Tibial nerve (tissue), 4 donors: ENCODE measurements at regions not wholly inside any gene's neighbourhood (a gene's known extent, or its start where the extent isn't known, plus 50 kb on each side); places are given as distances from the start of the nearest gene placed in this dataset.

Source experiments
- DNase-seq, 2 donors: peaks; one replicate each; pipeline ENCODE4 v3.0.0-alpha.2; 2019; ENCODE audit warnings: low spot score in 2 of 2
- H3K27ac ChIP-seq, 4 donors: fragments of 200-600 bp; sonication (generic) in 3 of 4; one replicate each; pipeline ENCODE4 v1.5.1; 2017 to 2019; ENCODE audit warnings: mild to moderate bottlenecking in 1 of 4
- H3K27me3 ChIP-seq, 2 donors: fragments of 200-600 bp; sonication (generic) in 1 of 2; one replicate each; pipeline versions ENCODE4 v1.5.1 to v1.6.0; 2017 to 2019
- H3K36me3 ChIP-seq, 3 donors: fragments of 200-600 bp; sonication (generic); one replicate each; pipeline ENCODE4 v1.5.1; 2018 to 2019
- H3K4me1 ChIP-seq, 4 donors: fragments of 200-600 bp; sonication (generic) in 3 of 4; one replicate each; pipeline ENCODE4 v1.5.1; 2017 to 2019
- H3K4me3 ChIP-seq, 4 donors: fragments of 200-600 bp; sonication (generic) in 3 of 4; one replicate each; pipeline ENCODE4 v1.5.1; 2017 to 2019; ENCODE audit warnings: mild to moderate bottlenecking in 1 of 4, moderate library complexity in 1 of 4
- H3K9me3 ChIP-seq, 4 donors: fragments of 200-600 bp; sonication (generic) in 3 of 4; one replicate each; pipeline ENCODE4 v1.5.1; 2017 to 2019
- CTCF ChIP-seq, 5 experiments: fragments of 200-600 bp in 3 of 5; fragments of 450-650 bp in 2 of 5; sonication (generic) in 3 of 5; IDR thresholded peaks; one replicate each; pipeline ENCODE4 v1.5.1; 2016 to 2019; ENCODE audit warnings: antibody characterized with exemption in 5 of 5, mild to moderate bottlenecking in 3 of 5, moderate library complexity in 2 of 5
- EP300 ChIP-seq, 2 donors: sonication (generic); formaldehyde crosslinking; IDR thresholded peaks; one replicate each; pipeline ENCODE4 v1.6.1; 2017; ENCODE audit warnings: antibody characterized with exemption in 2 of 2, mild to moderate bottlenecking in 1 of 2
- POLR2A ChIP-seq, 2 donors: fragments of 450-650 bp; IDR thresholded peaks; one replicate each; pipeline ENCODE4 v1.6.1; 2017; ENCODE audit warnings: antibody characterized with exemption in 2 of 2, mild to moderate bottlenecking in 2 of 2, moderate library complexity in 2 of 2
- WGBS, 2 donors: methylation state at CpG; one replicate each; pipeline ENCODE4 v1.1.5; 2018; 5-methylcytosine and 5-hydroxymethylcytosine counted together

- no peak for DNase-seq
- WGBS, 2 donors, result 92 to 94% methylated on average over 3 of the region's 3 CpGs
- TF ChIP-seq POLR2A (IDR thresholded peaks at IDR 0.05), result no peak
- TF ChIP-seq EP300 (IDR thresholded peaks at IDR 0.05), result no peak
- Histone ChIP-seq H3K4me1 (no peaks in the 10 kb centered on the region), H3K27me3 (no peaks in the 10 kb centered on the region), H3K4me3 (no peak overlapping the region), H3K27ac (no peak overlapping the region), H3K36me3 (no peaks in the 10 kb centered on the region), H3K9me3 (no peaks in the 10 kb centered on the region)
These were observed 78.2 kb upstream of the NR4A3 start for GRCh38 chr9:99743455-99743854.

GRCh38 chr9:99744132-99744531 is 77.6 kb upstream of the NR4A3 start:
- Histone ChIP-seq H3K9me3 (no peaks in the 10 kb centered on the region), H3K27me3 (no peaks in the 10 kb centered on the region)
- 79 to 84% methylated on average over 1 of the region's 1 CpG for WGBS, 2 donors

GRCh38 chr9:99745085-99745484 is 76.6 kb upstream of the NR4A3 start:
- Histone ChIP-seq H3K36me3 (no peaks in the 10 kb centered on the region), H3K27ac (no peak overlapping the region), H3K4me1 (no peaks in the 10 kb centered on the region), H3K9me3 (no peaks in the 10 kb centered on the region), H3K27me3 (no peaks in the 10 kb centered on the region), H3K4me3 (no peak overlapping the region)
- 84 to 90% methylated on average over 4 of the region's 4 CpGs for WGBS, 2 donors
- no peak for DNase-seq
- no peak for TF ChIP-seq POLR2A (IDR thresholded peaks at IDR 0.05)
- no peak for TF ChIP-seq CTCF (IDR thresholded peaks at IDR 0.05)
- TF ChIP-seq EP300 (IDR thresholded peaks at IDR 0.05), result no peak

More at GRCh38 chr9:99744132-99744531, 77.6 kb upstream of the NR4A3 start:
- Histone ChIP-seq H3K27ac (no peak overlapping the region), H3K4me3 (no peak overlapping the region), H3K4me1 (no peaks in the 10 kb centered on the region), H3K36me3 (no peaks in the 10 kb centered on the region)
- DNase-seq, result no peak
- TF ChIP-seq EP300 (IDR thresholded peaks at IDR 0.05), result no peak
- no peak for TF ChIP-seq POLR2A (IDR thresholded peaks at IDR 0.05)
- no peak for TF ChIP-seq CTCF (IDR thresholded peaks at IDR 0.05)

GRCh38 chr9:99746406-99746805 is 75.3 kb upstream of the NR4A3 start:
- no peak overlapping the region for H3K27ac ChIP-seq
- DNase-seq, result no peak
- 85 to 86% methylated on average over 1 of the region's 1 CpG for WGBS, 2 donors
- H3K27me3 ChIP-seq, result no peaks in the 10 kb centered on the region
- H3K9me3 ChIP-seq, result no peaks in the 10 kb centered on the region
- H3K4me3 ChIP-seq, result no peak overlapping the region
- no peaks in the 10 kb centered on the region for H3K36me3 ChIP-seq
- TF ChIP-seq EP300 (IDR thresholded peaks at IDR 0.05) (no peak), CTCF (IDR thresholded peaks at IDR 0.05) (no peak), POLR2A (IDR thresholded peaks at IDR 0.05) (no peak)
- no peaks in the 10 kb centered on the region for H3K4me1 ChIP-seq

GRCh38 chr9:99748266-99748665 is 73.4 kb upstream of the NR4A3 start:
- TF ChIP-seq CTCF (IDR thresholded peaks at IDR 0.05) (no peak), EP300 (IDR thresholded peaks at IDR 0.05) (no peak), POLR2A (IDR thresholded peaks at IDR 0.05) (no peak)
- Histone ChIP-seq H3K4me1 (no peaks in the 10 kb centered on the region), H3K36me3 (no peaks in the 10 kb centered on the region), H3K4me3 (no peak overlapping the region), H3K27me3 (no peaks in the 10 kb centered on the region), H3K9me3 (no peaks in the 10 kb centered on the region), H3K27ac (no peak overlapping the region)
- no peak for DNase-seq

GRCh38 chr9:99748676-99749075 is 73.0 kb upstream of the NR4A3 start:
- no peak overlapping the region for H3K4me3 ChIP-seq
- 67 to 76% methylated on average over 1 of the region's 1 CpG for WGBS, 2 donors
- H3K27ac ChIP-seq, result no peak overlapping the region
- H3K4me1 ChIP-seq, result no peaks in the 10 kb centered on the region
- H3K27me3 ChIP-seq, result no peaks in the 10 kb centered on the region
- no peaks in the 10 kb centered on the region for H3K9me3 ChIP-seq
- H3K36me3 ChIP-seq, result no peaks in the 10 kb centered on the region
- TF ChIP-seq EP300 (IDR thresholded peaks at IDR 0.05) (no peak), POLR2A (IDR thresholded peaks at IDR 0.05) (no peak), CTCF (IDR thresholded peaks at IDR 0.05) (no peak)
- no peak for DNase-seq
